Endothelial cell of umbilical vein (primary cell): ENCODE measurements at regions not wholly inside any gene's neighbourhood (a gene's known extent, or its start where the extent isn't known, plus 50 kb on each side); places are given as distances from the start of the nearest gene placed in this dataset.

Experiments used
- BruUV-seq: library from RNA; stranded (reverse); fragments of 400-500 nt; replicated peaks from 2 replicates; lab custom pipeline; 2021; lab: Mats Ljungman, UMichigan
- CTCF ChIA-PET: fragments of 300-600, 350-600 bp; sonication (Branson Sonifier 250); formaldehyde crosslinking; loops from one replicate; lab custom pipeline; 2021; ENCODE audit warnings: antibody characterized with exemption, inconsistent platforms; lab: Charles Lee
- POLR2A ChIA-PET: fragments of 300-600, 350-600 bp; sonication (Branson Sonifier 250); formaldehyde crosslinking; loops from one replicate; lab custom pipeline; 2021; ENCODE audit warnings: antibody characterized with exemption, inconsistent platforms; lab: Charles Lee
- DNase-seq: peaks from one replicate; pipeline ENCODE4 v3.0.0-alpha.2; 2011; ENCODE audit warnings: low read depth, low spot score
- FAIRE-seq: peaks from 2 replicates; lab custom pipeline; 2011; peaks lifted over from hg19 to GRCh38; lab: Jason Lieb, UNC
- H2AFZ ChIP-seq: 2 replicates; pipeline ENCODE4 v1.6.0; 2012; ENCODE audit warnings: low read depth, low read length, control low read depth, inconsistent platforms
- H3K27ac ChIP-seq: 2 replicates; pipeline ENCODE4 v1.5.1; 2011; ENCODE audit warnings: low read depth, mild to moderate bottlenecking, control low read depth, low read length, moderate library complexity; ENCODE audit not compliant: insufficient read depth
- H3K27me3 ChIP-seq, 2 experiments: 2 replicates each; pipeline versions ENCODE4 v1.6.0 to v1.6.1; 2011; ENCODE audit warnings: low read length in 2 of 2, mixed read lengths in 1 of 2; ENCODE audit not compliant: control insufficient read depth in 2 of 2, insufficient read depth in 2 of 2
- H3K36me3 ChIP-seq, 2 experiments: 2 replicates in 1 of 2; 3 replicates in 1 of 2; pipeline ENCODE4 v1.5.1; 2011; ENCODE audit warnings: low read length in 2 of 2, mild to moderate bottlenecking in 1 of 2, moderate library complexity in 1 of 2; ENCODE audit not compliant: control insufficient read depth in 2 of 2, insufficient read depth in 2 of 2; ENCODE audit errors: extremely low read depth in 1 of 2
- H3K4me1 ChIP-seq: 3 replicates; pipeline ENCODE4 v1.5.1; 2011; ENCODE audit warnings: mild to moderate bottlenecking, low read length; ENCODE audit not compliant: control insufficient read depth, insufficient read depth; ENCODE audit errors: extremely low read depth
- H3K4me2 ChIP-seq: 2 replicates; pipeline ENCODE4 v1.6.1; 2011; ENCODE audit warnings: low read length, control low read depth, mixed read lengths; ENCODE audit not compliant: insufficient read depth
- H3K4me3 ChIP-seq, 3 experiments: fragments of 200-600 bp in 1 of 3; sonication (generic), shearing (Covaris generic) in 1 of 3; replicated peaks in 1 of 3; 2 replicates each; pipeline ENCODE4 v1.5.1; 2011 to 2016; ENCODE audit warnings: control low read depth in 3 of 3, low read length in 3 of 3, mild to moderate bottlenecking in 2 of 3, inconsistent platforms in 1 of 3, low read depth in 1 of 3, moderate library complexity in 1 of 3; ENCODE audit not compliant: insufficient read depth in 1 of 3
- H3K79me2 ChIP-seq: 2 replicates; pipeline ENCODE4 v1.6.0; 2012; ENCODE audit warnings: low read length, inconsistent platforms; ENCODE audit not compliant: control insufficient read depth, insufficient read depth
- H3K9ac ChIP-seq: replicated peaks from 2 replicates; pipeline ENCODE3; 2011; ENCODE audit warnings: low read length, control low read depth; ENCODE audit not compliant: insufficient read depth; ENCODE audit errors: extremely low read depth
- H3K9me1 ChIP-seq: replicated peaks from 3 replicates; pipeline ENCODE4 v1.6.0; 2011; ENCODE audit warnings: mild to moderate bottlenecking, low read length; ENCODE audit not compliant: control insufficient read depth, insufficient read depth; ENCODE audit errors: extremely low read depth
- H3K9me3 ChIP-seq: replicated peaks from 2 replicates; pipeline ENCODE4 v1.5.1; 2012; ENCODE audit warnings: low read length, inconsistent platforms; ENCODE audit not compliant: control insufficient read depth, insufficient read depth
- H4K20me1 ChIP-seq: replicated peaks from 2 replicates; pipeline ENCODE3; 2011; ENCODE audit warnings: mild to moderate bottlenecking, low read length; ENCODE audit not compliant: control insufficient read depth, insufficient read depth; ENCODE audit errors: extremely low read depth
- EZH2 ChIP-seq: IDR thresholded peaks from 2 replicates; pipeline ENCODE4 v1.6.1; 2012; ENCODE audit warnings: borderline replicate concordance, low read depth, mild to moderate bottlenecking, moderate library complexity, low read length, inconsistent platforms; ENCODE audit not compliant: severe bottlenecking
- FOS ChIP-seq: IDR thresholded peaks from 2 replicates; pipeline ENCODE4 v1.6.1; 2011; ENCODE audit warnings: mild to moderate bottlenecking, low read length, moderate library complexity, borderline replicate concordance; ENCODE audit not compliant: insufficient read depth
- GATA2 ChIP-seq: IDR thresholded peaks from 2 replicates; pipeline ENCODE4 v1.7.0; 2011; ENCODE audit warnings: low read depth, mild to moderate bottlenecking, moderate library complexity, mixed read lengths, low read length; ENCODE audit not compliant: insufficient read length, insufficient read depth
- JUN ChIP-seq: IDR thresholded peaks from 2 replicates; pipeline ENCODE4 v1.6.1; 2011; ENCODE audit warnings: borderline replicate concordance, low read depth; ENCODE audit not compliant: insufficient read length, insufficient read depth
- MYC ChIP-seq: IDR thresholded peaks from one replicate; pipeline ENCODE4 v1.6.1; 2011; ENCODE audit warnings: mild to moderate bottlenecking, low read depth, low read length
- POLR2A ChIP-seq: IDR thresholded peaks from 2 replicates; pipeline ENCODE4 v1.6.1; 2012; ENCODE audit warnings: low read depth, mild to moderate bottlenecking, control low read depth, low read length
- POLR2AphosphoS5 ChIP-seq: IDR thresholded peaks from 2 replicates; pipeline ENCODE4 v1.6.1; 2012; ENCODE audit warnings: low read depth, mild to moderate bottlenecking, control low read depth, low read length, moderate library complexity; ENCODE audit not compliant: insufficient read depth
- dilution Hi-C: fragments of 300-500 bp; cut with MboI; formaldehyde crosslinking; loops from one replicate; pipeline ENCODE4 v1.15.0; 2019; ENCODE audit warnings: low sequenced_read_pairs; ENCODE audit not compliant: extremely low pct_ligation_motif_present
- intact Hi-C: fragments of 100-400 bp; cut with micrococcal nuclease; formaldehyde crosslinking; loops from one replicate; pipeline ENCODE4 v1.10.0; 2022
- TF ChIP-seq, protein P1 (sequence below), 2 donors: IDR thresholded peaks; 1 replicate in 1 of 2; 2 replicates in 1 of 2; pipeline ENCODE4 v1.5.1; 2011; ENCODE audit warnings: low read length in 2 of 2, mild to moderate bottlenecking in 2 of 2, moderate library complexity in 2 of 2, control low read depth in 1 of 2, inconsistent platforms in 1 of 2, low read depth in 1 of 2; ENCODE audit not compliant: insufficient read depth in 1 of 2; ENCODE audit errors: extremely low read depth in 1 of 2
- TF ChIP-seq, protein P2 (sequence below): IDR thresholded peaks from 2 replicates; pipeline ENCODE4 v1.6.1; 2011; ENCODE audit not compliant: insufficient read depth, insufficient read length

DNA sequence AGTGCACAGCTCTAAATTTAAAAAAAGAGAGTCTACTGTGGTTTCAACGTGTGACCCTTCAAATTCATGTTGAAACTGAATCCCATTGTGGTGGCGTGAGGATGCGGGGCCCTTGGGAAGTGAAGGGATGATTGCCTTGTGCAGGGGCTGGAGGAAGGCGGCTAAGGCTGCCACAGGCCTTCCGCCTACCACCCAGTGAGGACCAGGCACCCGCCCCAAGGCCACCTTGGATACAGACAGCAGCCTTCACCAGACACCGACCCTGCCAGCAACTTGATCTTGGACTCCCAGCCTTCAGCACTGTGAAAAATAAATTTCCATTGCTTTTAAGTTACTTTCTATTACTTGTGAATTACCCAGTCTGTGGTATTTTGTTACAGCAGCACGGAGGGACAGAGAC, 103.4 kb upstream of the TMEM18 start:
- dilution Hi-C loops (no loop called here), intact Hi-C loops (no loop called here)
- Histone ChIP-seq H3K27me3 (no peaks in the 10 kb centered on the region), H3K9me3 (peaks cover 3% of the 10 kb centered on the region), H3K36me3 (no peaks in the 10 kb centered on the region), H3K4me1 (no peaks in the 10 kb centered on the region), H3K9me1 (no peaks in the 10 kb centered on the region), H4K20me1 (no peaks in the 10 kb centered on the region), H2AFZ (no peak overlapping the region), H3K27ac (no peak overlapping the region), H3K79me2 (no peaks in the 10 kb centered on the region), H3K4me3 (no peak overlapping the region), H3K9ac (no peak overlapping the region), H3K4me2 (no peak overlapping the region)
- BruUV-seq, result no TSS peak
- ChIA-PET POLR2A (no interaction called here), CTCF (no interaction called here)
- no peak for FAIRE-seq
- TF ChIP-seq MYC (no peak), JUN (no peak), POLR2AphosphoS5 (no peak), GATA2 (no peak), EZH2 (no peak), POLR2A (no peak), FOS (no peak)
- TF ChIP-seq, protein P1, sequence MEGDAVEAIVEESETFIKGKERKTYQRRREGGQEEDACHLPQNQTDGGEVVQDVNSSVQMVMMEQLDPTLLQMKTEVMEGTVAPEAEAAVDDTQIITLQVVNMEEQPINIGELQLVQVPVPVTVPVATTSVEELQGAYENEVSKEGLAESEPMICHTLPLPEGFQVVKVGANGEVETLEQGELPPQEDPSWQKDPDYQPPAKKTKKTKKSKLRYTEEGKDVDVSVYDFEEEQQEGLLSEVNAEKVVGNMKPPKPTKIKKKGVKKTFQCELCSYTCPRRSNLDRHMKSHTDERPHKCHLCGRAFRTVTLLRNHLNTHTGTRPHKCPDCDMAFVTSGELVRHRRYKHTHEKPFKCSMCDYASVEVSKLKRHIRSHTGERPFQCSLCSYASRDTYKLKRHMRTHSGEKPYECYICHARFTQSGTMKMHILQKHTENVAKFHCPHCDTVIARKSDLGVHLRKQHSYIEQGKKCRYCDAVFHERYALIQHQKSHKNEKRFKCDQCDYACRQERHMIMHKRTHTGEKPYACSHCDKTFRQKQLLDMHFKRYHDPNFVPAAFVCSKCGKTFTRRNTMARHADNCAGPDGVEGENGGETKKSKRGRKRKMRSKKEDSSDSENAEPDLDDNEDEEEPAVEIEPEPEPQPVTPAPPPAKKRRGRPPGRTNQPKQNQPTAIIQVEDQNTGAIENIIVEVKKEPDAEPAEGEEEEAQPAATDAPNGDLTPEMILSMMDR (IDR thresholded peaks at IDR 0.05; ENCODE audit: extremely low read depth in 1 of 2, insufficient read depth in 1 of 2, low read depth in 1 of 2, low read length in 2 of 2), result no peak
- TF ChIP-seq, protein P2, sequence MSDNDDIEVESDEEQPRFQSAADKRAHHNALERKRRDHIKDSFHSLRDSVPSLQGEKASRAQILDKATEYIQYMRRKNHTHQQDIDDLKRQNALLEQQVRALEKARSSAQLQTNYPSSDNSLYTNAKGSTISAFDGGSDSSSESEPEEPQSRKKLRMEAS, result no peak
- DNase-seq, result no peak
